H9 (cell line): ENCODE measurements at regions not wholly inside any gene's neighbourhood (a gene's known extent, or its start where the extent isn't known, plus 50 kb on each side); places are given as distances from the start of the nearest gene placed in this dataset.

Source experiments
- DNase-seq: peaks from one replicate; pipeline ENCODE4 v3.0.0-alpha.2; 2017
- H2AFZ ChIP-seq: one replicate; pipeline ENCODE4 v1.6.1; 2013; ENCODE audit warnings: mild to moderate bottlenecking, low read length, control low read depth, moderate library complexity
- H2AK5ac ChIP-seq: 2 replicates; pipeline ENCODE4 v1.6.1; 2013; ENCODE audit warnings: low read length, control low read depth, mixed read lengths; ENCODE audit not compliant: insufficient read length
- H2BK120ac ChIP-seq: one replicate; pipeline ENCODE4 v1.6.1; 2013; ENCODE audit warnings: low read depth, mild to moderate bottlenecking, low read length, control low read depth, inconsistent platforms; ENCODE audit not compliant: poor library complexity, severe bottlenecking
- H2BK12ac ChIP-seq: 2 replicates; pipeline ENCODE4 v1.6.1; 2013; ENCODE audit warnings: low read length, control low read depth, mixed read lengths, low read depth; ENCODE audit not compliant: insufficient read length
- H2BK15ac ChIP-seq: 2 replicates; pipeline ENCODE4 v1.6.1; 2013; ENCODE audit warnings: low read depth, low read length, control low read depth
- H2BK20ac ChIP-seq: one replicate; pipeline ENCODE4 v1.6.1; 2013; ENCODE audit warnings: low read depth, mild to moderate bottlenecking, low read length, control low read depth, inconsistent platforms; ENCODE audit not compliant: poor library complexity, severe bottlenecking
- H2BK5ac ChIP-seq: 2 replicates; pipeline ENCODE4 v1.6.1; 2013; ENCODE audit warnings: low read length, control low read depth, mixed read lengths; ENCODE audit not compliant: insufficient read length
- H3K14ac ChIP-seq: 2 replicates; pipeline ENCODE4 v1.6.1; 2013; ENCODE audit warnings: low read length, control low read depth; ENCODE audit not compliant: insufficient read depth
- H3K18ac ChIP-seq: 2 replicates; pipeline ENCODE4 v1.6.1; 2013; ENCODE audit warnings: low read depth, mild to moderate bottlenecking, mixed read lengths, low read length, control low read depth; ENCODE audit not compliant: insufficient read length
- H3K23ac ChIP-seq: 2 replicates; pipeline ENCODE4 v1.6.1; 2013; ENCODE audit warnings: low read length, control low read depth, mixed read lengths, low read depth; ENCODE audit not compliant: insufficient read length
- H3K23me2 ChIP-seq: 2 replicates; pipeline ENCODE4 v1.6.1; 2013; ENCODE audit warnings: low read depth, mild to moderate bottlenecking, mixed read lengths, low read length, control low read depth; ENCODE audit not compliant: insufficient read length, poor library complexity, severe bottlenecking
- H3K27ac ChIP-seq: 2 replicates; pipeline ENCODE4 v1.5.1; 2013; ENCODE audit warnings: low read length, control low read depth, mixed read lengths, low read depth; ENCODE audit not compliant: insufficient read length
- H3K27me3 ChIP-seq: 2 replicates; pipeline ENCODE4 v1.6.1; 2013; ENCODE audit warnings: low read length, control low read depth, inconsistent platforms; ENCODE audit not compliant: insufficient read depth
- H3K4ac ChIP-seq: 2 replicates; pipeline ENCODE4 v1.6.1; 2013; ENCODE audit warnings: low read depth, mild to moderate bottlenecking, control low read depth, inconsistent platforms, low read length, moderate library complexity
- H3K4me1 ChIP-seq: 2 replicates; pipeline ENCODE4 v1.6.1; 2013; ENCODE audit warnings: low read length, control low read depth, inconsistent platforms; ENCODE audit not compliant: insufficient read depth
- H3K4me2 ChIP-seq: 2 replicates; pipeline ENCODE4 v1.6.1; 2013; ENCODE audit warnings: low read length, control low read depth, mixed read lengths; ENCODE audit not compliant: insufficient read length, insufficient read depth
- H3K56ac ChIP-seq: 2 replicates; pipeline ENCODE4 v1.6.1; 2013; ENCODE audit warnings: low read depth, mild to moderate bottlenecking, mixed read lengths, low read length, control low read depth; ENCODE audit not compliant: insufficient read length
- H3K79me1 ChIP-seq: 2 replicates; pipeline ENCODE4 v1.6.1; 2013; ENCODE audit warnings: low read depth, mild to moderate bottlenecking, moderate library complexity, low read length, control low read depth, inconsistent platforms; ENCODE audit not compliant: insufficient read depth, poor library complexity, severe bottlenecking
- H3K79me2 ChIP-seq: 2 replicates; pipeline ENCODE4 v1.6.1; 2013; ENCODE audit warnings: low read length, control low read depth, inconsistent platforms; ENCODE audit not compliant: insufficient read depth
- H3K9ac ChIP-seq: 2 replicates; pipeline ENCODE4 v1.6.1; 2013; ENCODE audit warnings: low read length, control low read depth, mixed read lengths; ENCODE audit not compliant: insufficient read length; ENCODE audit errors: extremely low read depth
- H3K9me3 ChIP-seq: one replicate; pipeline ENCODE4 v1.6.1; 2013; ENCODE audit warnings: low read depth, low read length, inconsistent platforms; ENCODE audit not compliant: control insufficient read depth
- H3T11ph ChIP-seq: one replicate; pipeline ENCODE4 v1.6.1; 2013; ENCODE audit warnings: mild to moderate bottlenecking, low read length, control low read depth, inconsistent platforms
- H4K20me1 ChIP-seq: one replicate; pipeline ENCODE4 v1.6.1; 2013; ENCODE audit not compliant: control insufficient read depth, insufficient read length, insufficient read depth
- H4K5ac ChIP-seq: 2 replicates; pipeline ENCODE4 v1.6.1; 2013; ENCODE audit warnings: low read depth, mild to moderate bottlenecking, mixed read lengths, low read length, control low read depth; ENCODE audit not compliant: insufficient read length
- H4K8ac ChIP-seq: replicated peaks from 2 replicates; pipeline ENCODE4 v1.6.1; 2013; ENCODE audit warnings: low read length, control low read depth, mixed read lengths, low read depth; ENCODE audit not compliant: insufficient read length
- H4K91ac ChIP-seq: 2 replicates; pipeline ENCODE4 v1.6.1; 2013; ENCODE audit warnings: low read depth, mild to moderate bottlenecking, moderate library complexity, mixed read lengths, low read length, control low read depth; ENCODE audit not compliant: insufficient read length
- H3K27ac Mint-ChIP-seq, 3 experiments: 2 replicates in 2 of 3; 3 replicates in 1 of 3; pipeline ENCODE4 v1.8.0; 2020 to 2021; ENCODE audit warnings: mixed read lengths in 3 of 3, mild to moderate bottlenecking in 1 of 3, moderate library complexity in 1 of 3
- H3K27me3 Mint-ChIP-seq: 2 replicates; pipeline ENCODE4 v1.8.0; 2021; ENCODE audit warnings: low read depth, mild to moderate bottlenecking, moderate library complexity, mixed read lengths
- H3K36me3 Mint-ChIP-seq, 3 experiments: 2 replicates in 2 of 3; 3 replicates in 1 of 3; pipeline ENCODE4 v1.8.0; 2020 to 2021; ENCODE audit warnings: low read depth in 3 of 3, mixed read lengths in 3 of 3; ENCODE audit not compliant: insufficient read depth in 1 of 3
- H3K4me1 Mint-ChIP-seq, 2 experiments: 2 replicates each; pipeline ENCODE4 v1.8.0; 2020; ENCODE audit warnings: mixed read lengths in 2 of 2
- H3K4me3 Mint-ChIP-seq, 2 experiments: 2 replicates in 1 of 2; 3 replicates in 1 of 2; pipeline ENCODE4 v1.8.0; 2020 to 2021; ENCODE audit warnings: mild to moderate bottlenecking in 2 of 2, mixed read lengths in 2 of 2, moderate library complexity in 1 of 2
- H3K9me3 Mint-ChIP-seq, 2 experiments: 2 replicates in 1 of 2; 3 replicates in 1 of 2; pipeline ENCODE4 v1.8.0; 2020; ENCODE audit warnings: mild to moderate bottlenecking in 2 of 2, mixed read lengths in 2 of 2, moderate library complexity in 1 of 2
- CTCF ChIP-seq: fragments of 200-600 bp; sonication (generic); conservative IDR thresholded peaks from 3 replicates; pipeline ENCODE4 v1.8.0; 2021; ENCODE audit warnings: antibody characterized with exemption, mild to moderate bottlenecking
- WGBS: extraction: QIAGEN DNeasy Blood & Tissue Kit; methylation state at CpG from one replicate; pipeline ENCODE4 v1.1.7; 2013; ENCODE audit warnings: missing lambda C conversion rate, low lambda C conversion rate, mixed read lengths; ENCODE audit not compliant: insufficient read length; ENCODE audit errors: extremely low coverage; 5-methylcytosine and 5-hydroxymethylcytosine counted together

DNA sequence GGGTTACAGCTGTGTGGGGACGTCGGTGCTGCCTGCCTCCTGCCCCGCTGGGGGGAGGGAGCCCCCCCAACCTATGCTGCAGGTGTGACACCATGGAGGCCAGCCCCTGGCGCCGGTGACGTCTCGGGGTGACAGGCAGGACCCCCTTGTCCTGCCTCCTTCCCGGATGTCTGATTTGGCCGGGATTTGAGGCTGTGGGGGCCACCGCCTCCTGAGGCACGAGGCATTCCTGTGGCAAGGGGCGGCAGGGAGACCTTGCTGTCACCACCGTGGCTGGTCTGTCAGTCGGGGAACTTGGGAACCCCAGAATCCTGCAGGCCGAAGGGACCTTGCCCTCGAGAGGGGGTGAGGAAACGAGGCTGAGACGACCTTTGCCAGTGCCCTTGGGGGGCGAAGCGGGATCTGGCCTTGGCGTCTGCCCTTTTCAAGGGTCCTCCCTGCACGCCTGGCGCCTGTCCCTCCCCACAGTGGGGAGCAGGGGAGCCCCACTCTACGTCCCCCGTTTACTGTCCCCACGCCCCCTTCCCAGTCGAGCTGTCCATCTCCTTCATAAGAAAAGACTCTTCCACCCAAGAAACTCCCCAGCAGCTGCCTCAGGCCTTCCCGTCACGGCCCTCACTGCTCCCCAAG, 74.4 kb downstream of the METRNL start:
- peaks cover 2% of the 10 kb centered on the region for H3K27me3 Mint-ChIP-seq
- Histone ChIP-seq H3K27ac (no peak overlapping the region), H3T11ph (no peak overlapping the region), H4K5ac (no peak overlapping the region), H2BK120ac (no peak overlapping the region), H3K4ac (no peak overlapping the region), H2BK15ac (no peak overlapping the region), H4K20me1 (no peaks in the 10 kb centered on the region), H4K91ac (no peak overlapping the region), H3K18ac (no peak overlapping the region), H3K4me1 (0 out of 2 replicates have a peak, but pooled peaks cover 1% of the 10 kb centered on the region), H2BK20ac (no peak overlapping the region), H2AFZ (no peak overlapping the region), H3K23ac (no peak overlapping the region), H3K9ac (no peak overlapping the region), H2BK12ac (no peak overlapping the region), H4K8ac (no peak overlapping the region), H2AK5ac (no peak overlapping the region), H3K27me3 (no peaks in the 10 kb centered on the region), H3K23me2 (no peaks in the 10 kb centered on the region), H3K79me2 (no peaks in the 10 kb centered on the region), H3K9me3 (no peaks in the 10 kb centered on the region), H3K4me2 (no peak overlapping the region), H2BK5ac (no peak overlapping the region), H3K14ac (no peak overlapping the region), H3K79me1 (no peaks in the 10 kb centered on the region), H3K56ac (no peak overlapping the region)
- no peaks in the 10 kb centered on the region; a peak in 1 of 7 replicates for H3K36me3 Mint-ChIP-seq
- no CpG with 5 or more reads among the region's 29 CpGs for WGBS
- H3K9me3 Mint-ChIP-seq = peaks cover 0 to 7% of the 10 kb centered on the region in 2 experiments; a peak in 2 of 5 replicates
- DNase-seq = no peak
- TF ChIP-seq CTCF = no peak
- H3K4me3 Mint-ChIP-seq = no peak overlapping the region
- H3K4me1 Mint-ChIP-seq = peaks cover 17 to 25% of the 10 kb centered on the region in 2 experiments
- no peak overlapping the region for H3K27ac Mint-ChIP-seq
